WTC11 (cell line): ENCODE measurements at regions not wholly inside any gene's neighbourhood (a gene's known extent, or its start where the extent isn't known, plus 50 kb on each side); places are given as distances from the start of the nearest gene placed in this dataset.
"Not testable (repeated sequence)": the region's sequence is repeated elsewhere in the genome, so short reads cannot be mapped to it uniquely, and the experiment has no call there.

ENCODE experiments used
- TF ChIP-seq, protein P1 (sequence below): sonication (generic); formaldehyde crosslinking; IDR thresholded peaks from 2 replicates; pipeline ENCODE4 v1.8.1; 2023; ENCODE audit warnings: mild to moderate bottlenecking, moderate library complexity, missing genetic modification reagents
- TF ChIP-seq, protein P2 (sequence below): sonication (generic); formaldehyde crosslinking; conservative IDR thresholded peaks from 2 replicates; pipeline ENCODE4 v1.8.1; 2023; ENCODE audit warnings: mild to moderate bottlenecking, low read depth, missing genetic modification reagents, moderate library complexity

DNA sequence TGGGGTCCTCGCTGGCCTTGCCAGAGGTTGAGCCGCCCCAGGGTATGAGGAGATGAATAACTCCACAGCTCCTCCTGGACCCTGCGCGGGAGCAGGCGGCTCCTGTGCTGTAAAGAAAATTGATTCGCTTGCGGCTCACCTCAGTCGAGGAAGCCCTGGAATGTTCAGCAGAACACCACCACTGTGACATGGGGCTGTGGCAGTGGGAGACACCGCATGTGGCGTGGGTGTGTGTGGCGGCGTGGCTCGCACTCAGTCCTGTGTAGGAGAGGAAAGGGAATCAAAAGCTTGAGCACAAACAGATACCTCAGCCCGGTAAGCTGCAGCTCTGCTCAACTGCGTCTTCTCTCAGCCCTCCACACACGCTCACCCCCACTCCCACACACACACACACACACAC, 295.9 kb upstream of the ADGRL2 start:
- TF ChIP-seq, protein P1, sequence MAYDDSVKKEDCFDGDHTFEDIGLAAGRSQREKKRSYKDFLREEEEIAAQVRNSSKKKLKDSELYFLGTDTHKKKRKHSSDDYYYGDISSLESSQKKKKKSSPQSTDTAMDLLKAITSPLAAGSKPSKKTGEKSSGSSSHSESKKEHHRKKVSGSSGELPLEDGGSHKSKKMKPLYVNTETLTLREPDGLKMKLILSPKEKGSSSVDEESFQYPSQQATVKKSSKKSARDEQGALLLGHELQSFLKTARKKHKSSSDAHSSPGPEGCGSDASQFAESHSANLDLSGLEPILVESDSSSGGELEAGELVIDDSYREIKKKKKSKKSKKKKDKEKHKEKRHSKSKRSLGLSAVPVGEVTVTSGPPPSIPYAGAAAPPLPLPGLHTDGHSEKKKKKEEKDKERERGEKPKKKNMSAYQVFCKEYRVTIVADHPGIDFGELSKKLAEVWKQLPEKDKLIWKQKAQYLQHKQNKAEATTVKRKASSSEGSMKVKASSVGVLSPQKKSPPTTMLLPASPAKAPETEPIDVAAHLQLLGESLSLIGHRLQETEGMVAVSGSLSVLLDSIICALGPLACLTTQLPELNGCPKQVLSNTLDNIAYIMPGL (CRISPR knock-in tag): not testable (repeated sequence)
- TF ChIP-seq, protein P2, sequence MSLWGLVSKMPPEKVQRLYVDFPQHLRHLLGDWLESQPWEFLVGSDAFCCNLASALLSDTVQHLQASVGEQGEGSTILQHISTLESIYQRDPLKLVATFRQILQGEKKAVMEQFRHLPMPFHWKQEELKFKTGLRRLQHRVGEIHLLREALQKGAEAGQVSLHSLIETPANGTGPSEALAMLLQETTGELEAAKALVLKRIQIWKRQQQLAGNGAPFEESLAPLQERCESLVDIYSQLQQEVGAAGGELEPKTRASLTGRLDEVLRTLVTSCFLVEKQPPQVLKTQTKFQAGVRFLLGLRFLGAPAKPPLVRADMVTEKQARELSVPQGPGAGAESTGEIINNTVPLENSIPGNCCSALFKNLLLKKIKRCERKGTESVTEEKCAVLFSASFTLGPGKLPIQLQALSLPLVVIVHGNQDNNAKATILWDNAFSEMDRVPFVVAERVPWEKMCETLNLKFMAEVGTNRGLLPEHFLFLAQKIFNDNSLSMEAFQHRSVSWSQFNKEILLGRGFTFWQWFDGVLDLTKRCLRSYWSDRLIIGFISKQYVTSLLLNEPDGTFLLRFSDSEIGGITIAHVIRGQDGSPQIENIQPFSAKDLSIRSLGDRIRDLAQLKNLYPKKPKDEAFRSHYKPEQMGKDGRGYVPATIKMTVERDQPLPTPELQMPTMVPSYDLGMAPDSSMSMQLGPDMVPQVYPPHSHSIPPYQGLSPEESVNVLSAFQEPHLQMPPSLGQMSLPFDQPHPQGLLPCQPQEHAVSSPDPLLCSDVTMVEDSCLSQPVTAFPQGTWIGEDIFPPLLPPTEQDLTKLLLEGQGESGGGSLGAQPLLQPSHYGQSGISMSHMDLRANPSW (CRISPR knock-in tag): not testable (repeated sequence)
